PC-3 (cell line): ENCODE measurements at regions not wholly inside any gene's neighbourhood (a gene's known extent, or its start where the extent isn't known, plus 50 kb on each side); places are given as distances from the start of the nearest gene placed in this dataset.

Source experiments
- CTCF ChIP-seq: fragments of 300-600 bp; sonication (generic); conservative IDR thresholded peaks from 2 replicates; pipeline ENCODE4 v1.5.1; 2017; ENCODE audit warnings: antibody characterized with exemption, low read depth, mild to moderate bottlenecking, low read length
- EZH2 ChIP-seq: fragments of 300-600 bp; sonication (generic); IDR thresholded peaks from one replicate; pipeline ENCODE4 v1.6.1; 2017; ENCODE audit warnings: antibody characterized with exemption, mild to moderate bottlenecking, low read length; ENCODE audit not compliant: unreplicated experiment
- EZH2phosphoT487 ChIP-seq: fragments of 300-600 bp; sonication (generic); IDR thresholded peaks from 2 replicates; pipeline ENCODE4 v1.6.1; 2018; ENCODE audit warnings: mild to moderate bottlenecking, antibody characterized with exemption, low read length, borderline replicate concordance

DNA sequence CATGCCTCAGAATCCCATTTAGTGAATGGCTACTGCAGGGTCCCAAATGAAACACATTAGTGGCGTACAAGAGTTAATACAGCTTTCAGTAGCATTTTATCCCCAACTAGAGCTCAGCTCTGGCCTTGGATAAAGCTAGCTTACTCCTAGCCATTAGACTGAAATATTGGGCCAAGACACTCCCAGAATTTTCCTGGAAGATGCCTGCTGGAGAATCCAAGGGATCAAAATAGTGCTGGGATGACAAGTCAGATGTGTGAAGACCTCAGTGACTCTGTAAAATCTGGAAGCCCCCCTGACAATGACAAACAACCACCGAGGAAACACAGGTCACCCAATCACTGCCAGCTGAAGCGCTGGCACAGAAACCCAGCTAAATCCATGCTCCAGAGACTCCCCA, 303.1 kb upstream of the SORL1-AS1 start:
- no peak for TF ChIP-seq CTCF
- no peak for TF ChIP-seq EZH2phosphoT487
- no peak for TF ChIP-seq EZH2
